ENCODE measurements at regions not wholly inside any gene's neighbourhood (a gene's known extent, or its start where the extent isn't known, plus 50 kb on each side); places are given as distances from the start of the nearest gene placed in this dataset.

DNA sequence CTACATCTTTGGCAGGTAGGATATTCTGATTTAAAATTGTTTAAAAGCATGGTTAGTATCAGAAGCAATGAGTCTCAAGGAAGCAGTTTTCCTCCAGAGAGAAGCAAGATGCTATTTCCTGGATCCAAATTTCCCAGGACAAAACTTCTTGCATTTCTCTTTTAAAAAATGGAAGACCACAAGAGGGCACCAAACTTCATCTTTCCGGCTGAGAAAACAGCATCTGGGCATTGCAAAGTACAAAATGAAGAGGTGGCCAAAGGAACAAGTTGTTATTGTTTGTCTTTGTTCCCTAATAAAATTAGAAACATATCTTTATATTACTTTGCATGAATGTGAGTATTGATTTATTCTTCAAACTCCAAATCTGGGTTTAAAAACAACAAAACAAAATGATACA, 60.0 kb upstream of the LRCH1 start:
- no peak overlapping the region for H2BK5ac ChIP-seq (ENCODE audit: insufficient read length, low read length)
- H3K23me2 ChIP-seq (ENCODE audit: insufficient read length, low read depth, low read length, poor library complexity, severe bottlenecking) = no peaks in the 10 kb centered on the region
- H3K27ac Mint-ChIP-seq = no peak overlapping the region
- no peak overlapping the region for H3K56ac ChIP-seq (ENCODE audit: insufficient read length, low read depth, low read length)
- H3K23ac ChIP-seq (ENCODE audit: insufficient read length, low read depth, low read length) = no peak overlapping the region
- H3K4me2 ChIP-seq (ENCODE audit: insufficient read depth, insufficient read length, low read length) = no peak overlapping the region
- no peaks in the 10 kb centered on the region for H4K20me1 ChIP-seq (ENCODE audit: control insufficient read depth, insufficient read depth, insufficient read length)
- no peak overlapping the region for H3K4ac ChIP-seq (ENCODE audit: low read depth, low read length)
- H3K9me3 ChIP-seq (ENCODE audit: control insufficient read depth, low read depth, low read length) = no peaks in the 10 kb centered on the region
- no peak overlapping the region for H3T11ph ChIP-seq (ENCODE audit: low read length)
- no CpG with 5 or more reads among the region's 1 CpG for WGBS (ENCODE audit: extremely low coverage, insufficient read length, low lambda C conversion rate)
- H3K27ac ChIP-seq (ENCODE audit: insufficient read length, low read depth, low read length) = no peak overlapping the region
- H3K79me1 ChIP-seq (ENCODE audit: insufficient read depth, low read depth, low read length, poor library complexity, severe bottlenecking) = no peaks in the 10 kb centered on the region
- TF ChIP-seq, protein P1, sequence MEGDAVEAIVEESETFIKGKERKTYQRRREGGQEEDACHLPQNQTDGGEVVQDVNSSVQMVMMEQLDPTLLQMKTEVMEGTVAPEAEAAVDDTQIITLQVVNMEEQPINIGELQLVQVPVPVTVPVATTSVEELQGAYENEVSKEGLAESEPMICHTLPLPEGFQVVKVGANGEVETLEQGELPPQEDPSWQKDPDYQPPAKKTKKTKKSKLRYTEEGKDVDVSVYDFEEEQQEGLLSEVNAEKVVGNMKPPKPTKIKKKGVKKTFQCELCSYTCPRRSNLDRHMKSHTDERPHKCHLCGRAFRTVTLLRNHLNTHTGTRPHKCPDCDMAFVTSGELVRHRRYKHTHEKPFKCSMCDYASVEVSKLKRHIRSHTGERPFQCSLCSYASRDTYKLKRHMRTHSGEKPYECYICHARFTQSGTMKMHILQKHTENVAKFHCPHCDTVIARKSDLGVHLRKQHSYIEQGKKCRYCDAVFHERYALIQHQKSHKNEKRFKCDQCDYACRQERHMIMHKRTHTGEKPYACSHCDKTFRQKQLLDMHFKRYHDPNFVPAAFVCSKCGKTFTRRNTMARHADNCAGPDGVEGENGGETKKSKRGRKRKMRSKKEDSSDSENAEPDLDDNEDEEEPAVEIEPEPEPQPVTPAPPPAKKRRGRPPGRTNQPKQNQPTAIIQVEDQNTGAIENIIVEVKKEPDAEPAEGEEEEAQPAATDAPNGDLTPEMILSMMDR (conservative IDR thresholded peaks at IDR 0.05) = peak; percentile 76
- H2AK5ac ChIP-seq (ENCODE audit: insufficient read length, low read length) = no peak overlapping the region
- H3K9ac ChIP-seq (ENCODE audit: extremely low read depth, insufficient read length, low read length) = no peak overlapping the region
- no peaks in the 10 kb centered on the region for H3K79me2 ChIP-seq (ENCODE audit: insufficient read depth, low read length)
- H4K8ac ChIP-seq (replicated peaks; ENCODE audit: insufficient read length, low read depth, low read length) = no peak overlapping the region
- no peaks in the 10 kb centered on the region for H3K27me3 ChIP-seq (ENCODE audit: insufficient read depth, low read length)
- peaks cover 4 to 13% of the 10 kb centered on the region in 2 experiments for H3K4me1 Mint-ChIP-seq
- no peak overlapping the region for H2BK15ac ChIP-seq (ENCODE audit: low read depth, low read length)
- no peak overlapping the region for H2BK20ac ChIP-seq (ENCODE audit: low read depth, low read length, poor library complexity, severe bottlenecking)
- H3K27me3 Mint-ChIP-seq (ENCODE audit: low read depth) = no peaks in the 10 kb centered on the region; the same call in 1 of the 2 replicates
- no peaks in the 10 kb centered on the region for H3K9me3 Mint-ChIP-seq
- H4K5ac ChIP-seq (ENCODE audit: insufficient read length, low read depth, low read length) = no peak overlapping the region
- H3K14ac ChIP-seq (ENCODE audit: insufficient read depth, low read length) = no peak overlapping the region
- no peak overlapping the region for H4K91ac ChIP-seq (ENCODE audit: insufficient read length, low read depth, low read length)
- no peaks in the 10 kb centered on the region for H3K4me1 ChIP-seq (ENCODE audit: insufficient read depth, low read length)
- no peak overlapping the region for H3K4me3 Mint-ChIP-seq
- H2BK12ac ChIP-seq (ENCODE audit: insufficient read length, low read depth, low read length) = no peak overlapping the region
- no peak overlapping the region for H3K18ac ChIP-seq (ENCODE audit: insufficient read length, low read depth, low read length)
- no peak overlapping the region for H2AFZ ChIP-seq (ENCODE audit: low read length)
- DNase-seq = no peak
- H2BK120ac ChIP-seq (ENCODE audit: low read depth, low read length, poor library complexity, severe bottlenecking) = no peak overlapping the region
- no peaks in the 10 kb centered on the region for H3K36me3 Mint-ChIP-seq (ENCODE audit: insufficient read depth in 1 of 3, low read depth in 3 of 3)
